Ovary (tissue), 3 donors: ENCODE measurements at regions not wholly inside any gene's neighbourhood (a gene's known extent, or its start where the extent isn't known, plus 50 kb on each side); places are given as distances from the start of the nearest gene placed in this dataset.

Experiments used
- POLR2A ChIP-seq: fragments of 450-650 bp; IDR thresholded peaks from one replicate; pipeline ENCODE4 v1.6.1; 2017; ENCODE audit warnings: antibody characterized with exemption, mild to moderate bottlenecking, moderate library complexity
- TF ChIP-seq, protein P1 (sequence below), 3 donors: fragments of 450-650 bp in 2 of 3; fragments of 200-600 bp in 1 of 3; IDR thresholded peaks; one replicate each; pipeline versions ENCODE4 v1.5.1 to v1.8.0; 2016 to 2022; ENCODE audit warnings: antibody characterized with exemption in 3 of 3, mild to moderate bottlenecking in 1 of 3
- donor health status: DM: no; HTN: no; CAD: no.

DNA sequence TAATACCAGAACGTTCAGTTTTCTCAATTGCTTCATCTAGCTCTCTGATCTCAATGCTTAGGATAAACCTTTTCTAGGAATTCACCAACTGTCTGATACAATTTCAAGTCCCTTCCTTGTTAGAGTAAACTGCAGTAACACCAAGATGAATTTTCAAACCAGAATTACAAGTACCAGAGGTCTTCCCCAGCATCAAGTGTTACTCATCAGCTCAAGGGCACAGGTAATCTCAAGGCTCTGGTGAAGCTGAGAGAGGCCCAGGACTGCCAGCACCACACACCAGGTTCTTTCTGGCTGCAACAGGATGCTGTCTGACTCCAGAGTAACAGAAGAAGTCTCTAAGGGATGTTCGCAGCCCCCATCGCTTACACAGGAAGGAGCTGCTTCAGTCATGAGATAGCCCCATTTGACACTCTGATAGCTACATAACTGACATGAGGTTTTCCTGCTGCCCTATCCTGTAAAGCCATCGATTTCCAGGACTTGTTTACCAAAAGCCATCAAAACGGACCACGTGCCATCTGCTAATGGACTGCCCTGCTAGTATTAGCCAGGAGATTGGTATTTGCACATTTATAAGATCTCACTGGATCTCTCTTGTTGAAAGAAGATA, 549.4 kb downstream of the UTRN start:
- TF ChIP-seq, protein P1, sequence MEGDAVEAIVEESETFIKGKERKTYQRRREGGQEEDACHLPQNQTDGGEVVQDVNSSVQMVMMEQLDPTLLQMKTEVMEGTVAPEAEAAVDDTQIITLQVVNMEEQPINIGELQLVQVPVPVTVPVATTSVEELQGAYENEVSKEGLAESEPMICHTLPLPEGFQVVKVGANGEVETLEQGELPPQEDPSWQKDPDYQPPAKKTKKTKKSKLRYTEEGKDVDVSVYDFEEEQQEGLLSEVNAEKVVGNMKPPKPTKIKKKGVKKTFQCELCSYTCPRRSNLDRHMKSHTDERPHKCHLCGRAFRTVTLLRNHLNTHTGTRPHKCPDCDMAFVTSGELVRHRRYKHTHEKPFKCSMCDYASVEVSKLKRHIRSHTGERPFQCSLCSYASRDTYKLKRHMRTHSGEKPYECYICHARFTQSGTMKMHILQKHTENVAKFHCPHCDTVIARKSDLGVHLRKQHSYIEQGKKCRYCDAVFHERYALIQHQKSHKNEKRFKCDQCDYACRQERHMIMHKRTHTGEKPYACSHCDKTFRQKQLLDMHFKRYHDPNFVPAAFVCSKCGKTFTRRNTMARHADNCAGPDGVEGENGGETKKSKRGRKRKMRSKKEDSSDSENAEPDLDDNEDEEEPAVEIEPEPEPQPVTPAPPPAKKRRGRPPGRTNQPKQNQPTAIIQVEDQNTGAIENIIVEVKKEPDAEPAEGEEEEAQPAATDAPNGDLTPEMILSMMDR (IDR thresholded peaks at IDR 0.05), result no peak
- TF ChIP-seq POLR2A, result no peak
